Embryonic facial prominence (tissue), 1 donor: ENCODE measurements at regions not wholly inside any gene's neighbourhood (a gene's known extent, or its start where the extent isn't known, plus 50 kb on each side); places are given as distances from the start of the nearest gene placed in this dataset.

Experiments used
- DNase-seq: peaks from one replicate; pipeline ENCODE4 v3.0.0-alpha.2; 2016; ENCODE audit errors: extremely low spot score

DNA sequence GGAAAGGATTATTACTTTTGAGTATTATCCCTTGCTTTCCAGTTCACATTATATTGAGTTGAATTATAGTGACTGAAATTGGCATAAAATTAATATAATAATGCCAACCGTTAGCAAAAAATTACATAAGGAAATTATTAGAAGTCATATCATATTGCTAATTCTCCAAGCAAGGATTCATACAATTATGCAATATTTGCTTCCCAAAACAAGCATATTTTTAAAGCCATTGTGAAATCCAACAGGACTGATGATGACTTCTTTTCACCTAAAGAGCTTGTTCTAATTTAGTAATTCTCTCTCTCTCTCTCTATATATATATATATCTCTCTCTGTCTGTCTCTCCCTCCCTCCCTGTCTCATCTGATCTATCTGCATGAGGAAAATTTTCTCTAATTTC is 283.5 kb downstream of the DSEL start:
- no peak for DNase-seq

DNA sequence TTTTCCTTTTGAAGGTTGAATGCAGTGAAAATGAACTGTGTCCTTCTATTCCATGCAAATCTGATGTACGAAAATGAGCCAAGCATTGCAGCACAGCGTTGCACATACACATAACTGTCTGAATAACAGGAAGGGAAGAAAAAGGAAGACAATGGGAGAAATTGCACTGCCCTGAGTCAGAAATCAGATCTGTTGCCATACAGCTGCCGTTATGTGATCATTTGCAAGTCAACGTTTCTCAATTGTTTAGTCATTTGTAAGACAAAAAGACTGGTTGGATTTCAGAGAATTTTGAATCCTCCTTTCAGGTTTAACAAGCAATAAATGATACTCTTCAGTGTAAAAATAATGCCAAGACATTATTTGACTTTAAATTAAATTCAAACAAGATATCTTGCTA is 284.1 kb downstream of the DSEL start:
- no peak for DNase-seq

DNA sequence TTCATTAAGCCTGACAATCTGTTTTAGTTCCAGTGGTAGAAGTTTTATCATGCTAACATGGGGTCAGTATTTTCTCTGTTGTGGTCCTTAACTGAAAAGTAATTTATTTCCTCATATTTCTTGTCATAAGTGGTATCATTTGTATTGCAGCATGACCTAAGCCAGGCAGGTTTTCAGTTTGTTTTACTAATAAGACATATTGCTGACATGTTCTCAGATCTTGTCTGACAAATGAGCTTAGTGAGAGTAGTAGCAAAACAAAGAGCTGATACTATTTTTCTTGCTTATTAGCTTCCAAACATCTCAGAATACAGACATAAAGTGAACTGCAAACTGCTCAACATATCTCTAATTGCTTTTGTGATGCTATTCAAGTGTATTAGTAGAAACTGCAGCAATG is 293.6 kb downstream of the DSEL start:
- no peak for DNase-seq

DNA sequence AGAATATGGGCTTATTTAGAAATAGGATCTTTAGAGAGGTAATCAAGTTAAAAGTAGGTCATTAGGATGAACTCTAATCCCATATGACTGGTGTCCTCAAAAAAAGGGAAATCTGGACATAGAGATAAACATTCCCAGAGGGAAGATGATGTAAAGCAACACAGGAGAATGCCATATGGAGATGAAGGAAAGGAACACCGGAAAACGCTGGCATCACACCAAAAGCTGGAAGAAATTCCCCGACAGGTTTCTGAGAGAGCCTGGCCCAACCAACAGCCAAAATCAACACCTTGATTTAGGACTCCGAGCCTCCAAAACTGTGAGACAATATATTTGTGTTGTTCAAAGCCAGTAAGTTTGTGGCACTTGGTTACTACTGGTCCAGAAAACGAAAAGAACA is 296.7 kb downstream of the DSEL start:
- DNase-seq = no peak

DNA sequence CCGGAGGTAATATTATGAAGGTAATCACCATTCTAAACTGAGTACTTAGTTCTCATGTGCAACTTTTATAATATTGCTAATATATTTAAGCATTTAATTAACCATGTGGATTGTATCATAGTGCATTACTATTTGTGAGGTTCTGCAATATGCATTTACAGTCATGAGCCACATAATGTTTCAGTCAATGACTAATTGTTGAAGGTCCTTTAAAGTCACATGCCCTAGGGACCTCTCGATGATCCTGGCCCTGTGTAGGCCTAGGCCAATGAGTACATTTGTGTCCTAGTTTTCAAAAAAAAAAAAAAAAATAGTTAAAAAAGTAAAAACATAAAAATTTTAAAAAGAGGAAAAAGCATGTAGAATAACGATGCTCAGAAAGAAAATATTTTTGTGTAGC is 298.0 kb downstream of the DSEL start:
- no peak for DNase-seq

DNA sequence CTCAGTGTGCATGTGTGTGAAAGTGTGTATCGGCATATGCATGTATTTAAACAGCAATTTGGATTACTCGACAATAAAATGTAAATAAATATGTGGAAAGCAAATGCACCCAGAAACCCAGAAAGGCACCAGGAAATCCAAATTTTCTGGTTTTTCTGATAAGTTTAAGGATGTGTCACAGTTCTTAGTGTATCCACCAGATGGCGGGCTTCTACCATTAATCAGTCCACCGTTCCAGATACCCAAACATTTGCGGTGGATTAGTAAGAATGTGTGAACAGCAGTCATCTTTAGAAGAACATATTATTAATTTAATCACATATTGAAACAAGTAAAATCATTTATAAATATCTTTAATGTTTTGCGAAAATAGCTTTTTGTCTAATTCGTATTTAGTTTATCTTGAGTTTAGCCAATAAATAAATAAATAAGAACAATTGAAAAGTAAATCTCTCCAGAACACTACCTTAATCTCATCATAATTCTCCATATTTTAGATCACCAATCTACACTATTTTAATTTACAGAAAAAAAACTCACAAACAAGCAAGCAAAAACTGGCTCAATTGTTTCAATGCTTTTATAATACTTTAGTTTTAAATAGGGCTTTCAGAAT is 298.9 kb downstream of the DSEL start:
- DNase-seq = peak; percentile 27

DNA sequence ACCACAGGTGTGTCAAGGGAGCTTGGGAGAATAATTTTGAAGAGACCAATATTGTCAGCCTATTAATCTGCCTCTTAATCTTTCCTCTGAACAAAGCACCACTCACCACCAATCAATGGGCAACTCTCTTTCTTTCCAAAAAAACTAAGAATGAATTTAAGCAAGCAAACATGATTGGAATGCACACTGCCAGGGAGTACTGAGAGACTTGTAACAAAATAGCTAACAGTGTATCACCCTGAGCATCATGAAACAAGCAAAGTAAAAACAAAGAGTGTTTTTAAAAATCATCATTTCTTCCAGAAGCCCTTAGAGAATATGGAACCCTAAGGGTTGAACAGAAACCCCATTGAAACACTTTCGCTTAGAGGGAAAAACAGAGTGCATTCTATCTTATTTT is 299.7 kb downstream of the DSEL start:
- DNase-seq = no peak

DNA sequence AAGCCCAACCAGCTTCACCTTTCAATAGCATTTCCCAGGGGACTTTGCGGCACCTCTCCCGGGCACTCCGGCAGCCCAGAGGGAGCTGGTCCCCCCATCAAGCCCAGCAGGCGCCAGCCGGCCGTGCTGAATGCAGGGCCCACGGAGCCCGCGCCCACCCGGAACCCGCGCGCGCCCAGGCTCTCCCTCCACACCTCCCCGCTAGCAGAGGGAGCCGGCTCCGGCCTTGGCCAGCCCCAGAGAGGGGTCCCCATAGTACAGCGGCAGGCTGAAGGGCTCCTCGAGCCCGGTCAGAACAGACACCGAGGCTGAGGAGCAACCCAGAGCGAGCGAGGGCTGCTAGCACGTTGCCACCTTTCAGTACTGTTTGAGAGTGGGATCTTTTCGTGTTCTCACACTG is 300.8 kb downstream of the DSEL start:
- no peak for DNase-seq

DNA sequence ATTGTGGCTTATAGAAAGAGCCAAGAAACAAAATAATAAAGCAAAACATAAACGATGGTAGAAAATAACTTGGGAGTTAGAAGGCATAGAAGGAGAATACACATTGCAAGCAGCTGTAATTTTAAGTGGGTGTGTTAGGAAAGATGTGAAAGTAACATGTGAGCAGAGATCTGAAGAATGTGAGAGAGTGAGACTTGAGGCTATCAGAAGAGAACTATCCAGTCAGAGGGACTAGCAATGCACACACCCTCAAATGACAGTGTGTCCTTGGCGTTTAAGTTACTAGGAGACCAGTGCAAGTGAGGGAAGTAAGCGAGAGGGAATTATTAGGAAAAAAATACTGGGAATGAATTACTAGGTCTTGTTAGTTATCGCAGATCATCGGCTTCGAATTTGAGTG is 304.9 kb downstream of the DSEL start:
- no peak for DNase-seq

DNA sequence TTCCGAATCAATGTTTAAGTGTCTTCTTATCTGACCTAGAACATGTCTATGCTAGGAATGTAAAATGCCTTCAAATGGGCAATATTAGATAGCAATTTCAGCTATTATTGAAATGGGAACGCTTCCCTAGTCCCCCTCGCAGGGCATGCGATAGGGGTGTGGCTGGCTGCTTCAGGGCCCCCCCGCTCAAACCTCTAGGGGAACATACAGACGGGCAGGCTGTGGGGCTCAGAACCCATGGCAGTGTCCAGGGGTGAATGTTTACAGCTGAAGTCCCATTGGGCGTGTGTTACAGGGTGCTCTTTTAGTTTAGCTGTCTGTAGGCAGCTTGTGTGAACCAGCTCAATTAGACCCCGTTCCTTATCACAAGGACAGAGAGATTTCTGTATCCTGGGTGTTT is 315.9 kb downstream of the DSEL start:
- no peak for DNase-seq

DNA sequence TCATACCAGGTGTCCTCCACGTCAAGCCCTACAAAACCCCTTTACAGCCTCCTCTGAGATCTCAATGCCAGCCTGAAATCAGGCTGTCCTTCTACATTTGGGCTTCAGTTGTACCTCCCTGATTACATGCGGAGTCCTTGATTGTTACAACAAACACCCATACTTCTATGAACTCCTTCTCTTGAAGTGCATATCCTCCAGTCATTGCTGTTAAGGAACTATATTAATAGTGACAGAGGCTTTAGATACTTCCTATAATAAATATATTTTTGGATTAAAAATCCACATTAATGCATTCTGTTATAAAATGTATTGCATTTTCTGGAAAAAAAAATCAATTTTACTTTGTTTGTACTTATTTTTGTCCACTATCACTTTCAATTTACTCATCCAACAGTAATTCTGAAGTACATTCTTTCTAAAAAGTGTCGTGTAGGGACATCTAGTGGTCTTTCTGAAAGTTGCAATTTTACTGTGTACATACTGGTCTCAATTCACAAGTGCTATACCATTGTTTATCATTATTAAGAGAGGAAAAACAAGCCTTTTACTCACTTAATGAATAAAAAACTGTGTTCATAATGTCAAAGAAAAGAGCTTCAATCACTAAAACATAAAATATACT is 316.4 kb downstream of the DSEL start:
- no peak for DNase-seq

DNA sequence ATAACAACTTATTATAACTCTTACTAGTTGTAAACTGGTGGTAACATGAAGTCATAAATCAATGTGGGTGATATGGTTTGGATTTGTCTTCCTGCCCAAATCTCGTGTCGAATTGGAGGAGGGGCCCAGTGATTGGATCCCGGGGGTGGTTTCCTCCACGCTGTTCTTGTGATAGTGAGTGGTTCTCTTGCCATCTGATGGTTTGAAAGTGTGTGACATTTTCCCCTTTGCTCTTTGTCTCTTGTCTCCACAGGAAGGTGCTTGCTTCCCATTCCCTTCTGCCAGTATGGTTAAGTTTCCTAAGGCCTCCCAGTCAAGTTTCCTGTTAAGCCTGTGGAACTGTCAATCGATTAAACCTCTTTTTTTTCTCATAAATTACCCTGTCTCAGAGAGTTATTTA is 321.6 kb downstream of the DSEL start:
- DNase-seq = no peak

DNA sequence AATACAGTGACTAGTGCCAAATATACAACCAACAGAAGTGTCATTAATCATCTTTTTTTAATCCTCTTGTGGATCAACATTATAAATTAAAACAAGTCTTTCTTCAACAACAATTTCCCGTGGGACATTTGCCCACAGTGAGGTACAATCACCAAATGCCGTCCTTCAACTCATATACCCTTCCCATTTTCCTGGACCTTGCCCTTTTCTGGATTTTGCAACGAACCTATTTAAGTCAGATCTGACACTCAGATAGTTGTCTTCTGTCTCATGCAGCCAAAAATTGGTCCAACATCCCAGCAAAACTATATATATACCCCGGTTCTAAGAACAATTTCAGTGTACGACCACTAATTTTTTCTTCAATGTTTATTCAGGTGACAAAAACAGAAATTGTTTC is 324.0 kb downstream of the DSEL start:
- no peak for DNase-seq

DNA sequence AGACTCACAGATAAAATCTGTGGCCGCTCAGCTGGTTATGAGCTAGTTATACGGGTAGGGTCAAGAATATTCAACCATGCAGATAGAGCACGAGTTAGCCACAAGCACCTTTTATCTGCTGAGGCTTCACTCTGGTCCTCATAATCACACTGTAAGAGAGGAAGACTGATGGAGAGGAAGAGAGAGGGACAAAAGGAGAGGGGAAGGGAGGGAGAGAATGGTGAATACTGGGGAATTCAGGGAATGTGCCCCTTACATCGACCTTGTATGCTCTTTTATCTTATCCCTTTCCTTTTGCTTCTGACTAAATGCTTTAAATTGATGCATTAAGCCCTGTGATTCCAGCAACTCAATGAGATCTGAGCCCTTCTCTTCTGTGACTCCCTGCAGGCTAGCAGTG is 333.1 kb downstream of the DSEL start:
- no peak for DNase-seq

DNA sequence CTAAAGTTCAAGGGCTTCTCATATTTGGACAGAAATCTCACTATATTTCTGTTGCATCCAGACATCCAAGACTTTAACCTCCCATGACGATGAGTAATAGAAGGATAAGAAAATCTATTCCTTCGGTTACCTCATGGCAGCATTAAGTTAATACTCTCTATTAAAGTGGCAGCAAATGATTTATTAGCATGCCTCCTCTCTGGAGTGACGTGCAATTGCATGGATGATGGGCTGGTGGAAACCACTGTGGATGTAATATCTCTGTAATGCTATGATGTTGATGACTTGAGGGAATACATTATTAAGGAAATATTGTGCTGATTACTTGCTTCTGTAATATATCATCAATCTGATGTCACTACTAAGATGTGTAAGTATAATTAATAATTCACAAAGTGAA is 336.8 kb downstream of the DSEL start:
- no peak for DNase-seq

DNA sequence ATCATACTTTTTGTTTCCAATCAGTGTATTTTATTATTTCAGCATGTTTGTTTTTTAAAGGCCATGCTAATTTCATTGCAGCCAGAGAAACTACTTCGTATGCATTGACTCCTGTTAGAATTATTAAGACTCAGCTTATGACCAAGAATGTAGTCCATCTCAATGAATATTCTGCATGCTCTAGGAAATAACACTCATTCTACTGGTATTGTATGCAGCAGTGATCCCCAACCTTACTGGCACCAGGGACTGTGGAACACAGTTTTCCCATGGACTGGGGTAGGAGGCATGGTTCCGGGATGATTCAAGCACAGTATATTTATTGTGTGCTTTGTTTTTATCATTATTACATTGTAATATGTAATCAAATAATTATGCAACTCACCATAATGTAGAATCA is 356.9 kb downstream of the DSEL start:
- DNase-seq = no peak

DNA sequence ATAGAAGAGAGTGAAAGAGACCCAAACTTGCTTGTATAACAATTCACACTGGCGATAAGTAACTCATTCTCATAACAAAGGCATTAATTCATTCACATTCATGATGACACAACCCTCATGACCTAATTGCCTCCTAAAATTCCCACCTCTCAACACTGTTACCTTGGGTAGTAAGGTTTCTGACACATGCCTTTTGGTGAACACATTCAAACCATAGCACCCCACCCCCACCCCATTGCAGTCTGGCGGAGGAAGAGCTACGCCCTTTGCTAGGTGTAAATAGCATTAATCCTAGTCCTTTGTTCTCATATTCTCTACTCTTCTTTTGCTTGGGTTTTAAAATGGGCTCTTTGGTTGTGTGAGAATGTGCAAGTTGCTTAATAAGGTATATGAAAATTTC is 361.5 kb downstream of the DSEL start:
- no peak for DNase-seq

DNA sequence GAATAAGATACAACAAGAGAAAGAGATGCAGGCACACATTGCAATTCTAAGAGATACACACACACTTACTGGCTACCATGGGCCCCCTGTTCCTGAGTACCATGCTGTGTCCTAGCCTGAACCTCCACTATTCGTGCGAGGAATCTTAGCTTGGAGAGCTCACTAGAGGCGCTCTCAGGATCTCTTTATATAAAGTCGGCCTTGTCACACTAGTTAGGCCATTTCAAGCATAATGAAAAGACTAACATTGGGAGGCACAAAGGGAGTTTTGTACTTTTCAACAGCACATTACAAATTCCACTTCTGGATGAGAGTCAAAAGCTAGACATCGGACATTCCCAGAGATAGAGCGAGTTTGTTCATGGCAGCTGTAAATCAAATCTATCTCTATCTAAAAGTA is 365.2 kb downstream of the DSEL start:
- no peak for DNase-seq

DNA sequence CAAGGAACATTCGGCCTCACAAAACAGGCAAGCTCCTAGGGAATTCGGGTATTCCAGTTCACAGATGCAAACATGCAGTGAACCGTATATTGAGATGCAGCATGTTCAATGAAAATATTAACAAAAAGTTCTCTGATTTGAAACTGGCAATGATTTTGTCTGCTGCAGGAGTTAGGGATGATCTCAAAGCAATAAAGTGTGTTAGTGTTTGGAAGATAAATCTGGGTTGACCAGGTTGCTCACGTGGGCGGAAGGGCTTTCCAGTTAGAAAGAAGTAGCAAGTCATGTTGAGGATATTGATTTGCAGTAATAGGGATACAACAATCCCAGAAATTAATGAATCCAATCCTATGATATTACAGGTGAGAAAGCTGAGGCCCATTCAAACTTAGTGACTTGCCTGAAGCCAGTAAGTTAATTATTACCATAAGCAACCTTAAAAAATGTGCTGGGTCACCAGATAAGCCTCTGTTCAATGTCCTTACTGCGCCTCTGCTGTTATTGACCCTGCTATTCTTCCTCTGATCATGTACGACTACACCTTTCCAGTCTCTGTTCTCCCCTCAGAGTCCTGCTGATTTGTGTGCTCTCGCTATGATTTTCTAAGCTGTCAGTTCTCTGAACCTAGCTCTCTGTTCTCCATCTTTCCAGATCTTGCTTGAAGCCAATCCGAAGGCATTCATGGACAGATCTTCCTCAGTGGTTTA is 370.8 kb downstream of the DSEL start:
- DNase-seq = no peak

DNA sequence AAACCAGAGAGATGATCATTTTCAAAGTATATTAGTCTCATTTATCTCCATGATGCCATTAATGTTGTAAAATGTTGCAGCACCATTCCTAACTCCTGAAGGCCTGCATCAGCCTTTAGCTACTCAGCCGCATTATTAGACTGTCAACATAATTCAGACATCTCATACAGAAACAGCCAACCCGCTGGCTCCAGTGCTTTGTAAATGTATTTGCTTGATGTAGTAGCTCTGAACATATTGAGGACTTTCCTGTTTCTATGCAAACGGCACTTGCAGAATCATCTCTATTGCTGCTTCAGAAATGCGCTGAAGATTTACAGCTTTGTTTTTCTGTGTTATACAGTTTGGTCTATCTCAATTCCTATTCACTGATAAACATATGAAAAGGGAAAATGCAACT is 372.2 kb downstream of the DSEL start:
- no peak for DNase-seq

DNA sequence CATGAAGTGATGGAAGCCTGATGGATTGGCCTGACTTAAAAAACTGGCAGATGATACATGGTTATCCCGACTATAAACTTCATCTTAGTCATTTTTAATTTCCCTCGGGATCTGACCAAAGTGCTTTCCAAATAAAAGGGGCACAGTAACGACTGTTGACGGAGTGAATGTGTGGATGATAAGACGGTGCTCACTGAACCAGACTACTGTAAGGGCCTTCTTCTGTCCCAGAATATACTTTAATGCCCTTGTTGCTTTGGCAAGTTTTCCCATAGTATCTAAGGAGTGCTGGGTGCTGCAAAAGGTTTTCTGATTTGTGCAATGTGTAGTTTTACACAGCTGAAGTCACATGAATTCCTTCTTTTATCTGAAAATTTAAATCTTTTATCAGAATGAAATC is 373.5 kb downstream of the DSEL start:
- DNase-seq = no peak

DNA sequence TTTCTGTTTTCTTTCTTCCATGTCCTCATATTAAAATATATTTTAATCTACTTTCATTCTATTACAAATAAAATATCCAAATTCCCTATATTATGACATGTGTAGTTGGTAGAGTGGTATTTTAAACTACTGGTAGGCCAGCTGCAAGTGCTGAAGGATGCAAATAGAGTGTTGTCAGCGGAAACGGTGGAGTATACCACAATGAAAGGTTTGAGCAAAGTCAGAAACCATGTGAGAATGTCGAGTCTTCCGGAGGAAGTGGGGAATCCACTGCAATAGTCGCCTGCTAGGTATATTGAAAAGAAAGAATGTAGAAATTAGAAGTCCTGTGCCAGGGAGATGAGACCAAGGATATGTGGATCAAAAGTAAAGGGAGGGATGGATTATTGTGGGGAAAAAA is 373.9 kb downstream of the DSEL start:
- DNase-seq = no peak

DNA sequence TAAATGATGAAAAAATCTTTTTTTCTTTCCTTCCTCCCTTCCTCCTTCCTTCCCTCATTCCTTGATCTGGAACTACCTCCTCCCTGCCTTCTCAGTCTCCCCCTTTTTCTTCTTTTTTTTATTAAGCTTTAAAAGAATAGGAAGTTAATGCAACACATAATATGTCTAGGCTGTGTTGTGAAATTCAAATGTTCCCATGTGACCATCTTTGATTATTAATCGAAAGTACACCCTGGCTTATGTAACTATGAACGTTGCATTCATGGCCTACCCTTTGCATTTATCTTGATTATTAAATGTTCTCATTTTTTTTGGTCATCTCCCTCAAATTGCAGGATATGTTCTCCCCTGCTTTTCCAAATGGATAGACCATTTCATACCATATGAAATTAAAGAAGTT is 376.0 kb downstream of the DSEL start:
- DNase-seq = no peak

DNA sequence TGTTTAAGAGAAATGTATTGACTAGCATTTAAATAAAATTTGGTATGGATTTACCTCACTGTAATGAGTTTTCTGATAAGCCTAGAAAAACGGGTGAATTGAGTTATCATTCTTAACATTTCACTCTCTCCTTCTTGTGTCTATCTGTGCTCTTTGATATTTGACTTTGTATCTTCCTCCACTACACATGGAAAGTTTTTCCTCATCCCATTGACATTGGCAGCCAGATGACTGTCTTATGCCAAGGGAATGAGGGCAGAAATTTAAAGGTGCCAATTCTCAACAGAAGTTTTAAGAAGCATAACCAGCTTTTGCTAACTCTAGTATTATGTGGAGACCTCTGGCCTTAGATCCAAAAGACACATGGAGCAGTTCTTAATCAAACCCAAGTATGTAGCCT is 376.6 kb downstream of the DSEL start:
- no peak for DNase-seq
